Esophagus squamous epithelium (tissue), 4 donors: ENCODE measurements at regions not wholly inside any gene's neighbourhood (a gene's known extent, or its start where the extent isn't known, plus 50 kb on each side); places are given as distances from the start of the nearest gene placed in this dataset.

Experiments
- POLR2A ChIP-seq, 4 donors: fragments of 450-650 bp; IDR thresholded peaks; one replicate each; pipeline ENCODE4 v1.6.1; 2017; ENCODE audit warnings: antibody characterized with exemption in 4 of 4, mild to moderate bottlenecking in 4 of 4, moderate library complexity in 3 of 4
- TF ChIP-seq, protein P1 (sequence below), 6 experiments: fragments of 450-650 bp in 4 of 6; fragments of 200-600 bp in 2 of 6; sonication (generic) in 2 of 6; IDR thresholded peaks; one replicate each; pipeline ENCODE4 v1.5.1; 2016 to 2019; ENCODE audit warnings: antibody characterized with exemption in 6 of 6, mild to moderate bottlenecking in 4 of 6, moderate library complexity in 4 of 6

DNA sequence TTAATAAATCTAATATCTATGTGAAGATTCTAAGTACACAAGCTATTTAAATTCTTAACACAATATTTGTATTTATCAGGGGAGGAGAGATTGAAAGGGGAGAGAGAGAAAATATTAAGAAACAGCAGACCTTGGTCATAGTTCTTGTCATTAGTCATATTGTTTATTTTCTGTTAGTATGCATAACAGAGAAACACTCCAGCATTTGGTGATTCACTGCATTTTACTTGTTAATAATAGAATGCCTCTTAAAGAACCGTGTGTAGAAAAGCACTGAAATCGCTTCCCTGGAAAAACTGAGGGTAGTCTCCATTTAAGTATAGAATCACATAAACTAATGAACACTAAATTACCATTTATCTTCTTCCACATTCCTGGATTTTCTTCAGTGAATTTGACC is 122.7 kb upstream of the TRPC6 start:
- TF ChIP-seq, protein P1, sequence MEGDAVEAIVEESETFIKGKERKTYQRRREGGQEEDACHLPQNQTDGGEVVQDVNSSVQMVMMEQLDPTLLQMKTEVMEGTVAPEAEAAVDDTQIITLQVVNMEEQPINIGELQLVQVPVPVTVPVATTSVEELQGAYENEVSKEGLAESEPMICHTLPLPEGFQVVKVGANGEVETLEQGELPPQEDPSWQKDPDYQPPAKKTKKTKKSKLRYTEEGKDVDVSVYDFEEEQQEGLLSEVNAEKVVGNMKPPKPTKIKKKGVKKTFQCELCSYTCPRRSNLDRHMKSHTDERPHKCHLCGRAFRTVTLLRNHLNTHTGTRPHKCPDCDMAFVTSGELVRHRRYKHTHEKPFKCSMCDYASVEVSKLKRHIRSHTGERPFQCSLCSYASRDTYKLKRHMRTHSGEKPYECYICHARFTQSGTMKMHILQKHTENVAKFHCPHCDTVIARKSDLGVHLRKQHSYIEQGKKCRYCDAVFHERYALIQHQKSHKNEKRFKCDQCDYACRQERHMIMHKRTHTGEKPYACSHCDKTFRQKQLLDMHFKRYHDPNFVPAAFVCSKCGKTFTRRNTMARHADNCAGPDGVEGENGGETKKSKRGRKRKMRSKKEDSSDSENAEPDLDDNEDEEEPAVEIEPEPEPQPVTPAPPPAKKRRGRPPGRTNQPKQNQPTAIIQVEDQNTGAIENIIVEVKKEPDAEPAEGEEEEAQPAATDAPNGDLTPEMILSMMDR (IDR thresholded peaks at IDR 0.05): no peak
- TF ChIP-seq POLR2A (IDR thresholded peaks at IDR 0.05): no peak
